ENCODE measurements at regions not wholly inside any gene's neighbourhood (a gene's known extent, or its start where the extent isn't known, plus 50 kb on each side); places are given as distances from the start of the nearest gene placed in this dataset.

DNA sequence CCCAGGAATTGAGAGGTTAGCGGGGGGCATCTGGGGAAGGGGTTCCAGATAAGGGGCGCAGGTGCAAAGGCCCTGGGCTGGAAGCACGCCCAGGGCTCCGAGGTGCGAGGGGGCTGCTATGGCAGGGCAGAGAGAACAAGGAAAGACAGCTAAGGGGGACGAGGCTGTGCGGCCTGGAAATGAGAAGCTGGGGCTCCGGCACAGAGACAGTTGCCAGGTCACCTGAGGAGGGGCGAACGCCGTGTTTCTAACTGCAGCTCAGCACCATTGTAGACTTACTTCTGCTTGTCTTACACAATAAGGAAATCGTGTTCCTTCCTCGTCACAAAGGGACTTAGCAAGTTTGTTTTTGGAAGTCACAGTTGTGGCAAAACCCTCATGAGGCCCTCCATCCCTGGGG is 68.9 kb upstream of the TBXT start:
- H3K4me1 Mint-ChIP-seq, result peaks cover 16% of the 10 kb centered on the region; the same call in 2 of the 3 replicates
- Histone ChIP-seq H3K79me2 (replicated peaks; ENCODE audit: insufficient read depth) (no peaks in the 10 kb centered on the region), H2AFZ (no peak overlapping the region), H3K9me2 (ENCODE audit: insufficient read depth) (no peaks in the 10 kb centered on the region), H3K27me3 (ENCODE audit: insufficient read depth) (no peaks in the 10 kb centered on the region), H3K4me2 (no peak overlapping the region), H3K4me3 (no peak overlapping the region), H3F3A (replicated peaks; ENCODE audit: low read depth) (0 out of 2 replicates have a peak, but pooled peaks cover 3% of the 10 kb centered on the region), H3K4me1 (ENCODE audit: insufficient read depth) (no peaks in the 10 kb centered on the region; the same call in 1 of the 2 replicates), H3K27ac (ENCODE audit: low read depth) (no peak overlapping the region), H3K36me3 (ENCODE audit: insufficient read depth) (no peaks in the 10 kb centered on the region), H4K20me1 (replicated peaks; ENCODE audit: insufficient read depth) (no peaks in the 10 kb centered on the region)
- no peak overlapping the region for H3K4me3 Mint-ChIP-seq
- no peak overlapping the region for H3K27ac Mint-ChIP-seq
- no peaks in the 10 kb centered on the region for H3K36me3 Mint-ChIP-seq (ENCODE audit: low read depth)
- DNase-seq (ENCODE audit: low spot score), result no peak
- peaks cover 2% of the 10 kb centered on the region for H3K27me3 Mint-ChIP-seq (ENCODE audit: insufficient read depth, low read depth, poor library complexity)
- TF ChIP-seq, protein P1, sequence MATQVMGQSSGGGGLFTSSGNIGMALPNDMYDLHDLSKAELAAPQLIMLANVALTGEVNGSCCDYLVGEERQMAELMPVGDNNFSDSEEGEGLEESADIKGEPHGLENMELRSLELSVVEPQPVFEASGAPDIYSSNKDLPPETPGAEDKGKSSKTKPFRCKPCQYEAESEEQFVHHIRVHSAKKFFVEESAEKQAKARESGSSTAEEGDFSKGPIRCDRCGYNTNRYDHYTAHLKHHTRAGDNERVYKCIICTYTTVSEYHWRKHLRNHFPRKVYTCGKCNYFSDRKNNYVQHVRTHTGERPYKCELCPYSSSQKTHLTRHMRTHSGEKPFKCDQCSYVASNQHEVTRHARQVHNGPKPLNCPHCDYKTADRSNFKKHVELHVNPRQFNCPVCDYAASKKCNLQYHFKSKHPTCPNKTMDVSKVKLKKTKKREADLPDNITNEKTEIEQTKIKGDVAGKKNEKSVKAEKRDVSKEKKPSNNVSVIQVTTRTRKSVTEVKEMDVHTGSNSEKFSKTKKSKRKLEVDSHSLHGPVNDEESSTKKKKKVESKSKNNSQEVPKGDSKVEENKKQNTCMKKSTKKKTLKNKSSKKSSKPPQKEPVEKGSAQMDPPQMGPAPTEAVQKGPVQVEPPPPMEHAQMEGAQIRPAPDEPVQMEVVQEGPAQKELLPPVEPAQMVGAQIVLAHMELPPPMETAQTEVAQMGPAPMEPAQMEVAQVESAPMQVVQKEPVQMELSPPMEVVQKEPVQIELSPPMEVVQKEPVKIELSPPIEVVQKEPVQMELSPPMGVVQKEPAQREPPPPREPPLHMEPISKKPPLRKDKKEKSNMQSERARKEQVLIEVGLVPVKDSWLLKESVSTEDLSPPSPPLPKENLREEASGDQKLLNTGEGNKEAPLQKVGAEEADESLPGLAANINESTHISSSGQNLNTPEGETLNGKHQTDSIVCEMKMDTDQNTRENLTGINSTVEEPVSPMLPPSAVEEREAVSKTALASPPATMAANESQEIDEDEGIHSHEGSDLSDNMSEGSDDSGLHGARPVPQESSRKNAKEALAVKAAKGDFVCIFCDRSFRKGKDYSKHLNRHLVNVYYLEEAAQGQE (IDR thresholded peaks at IDR 0.05; ENCODE audit: unreplicated experiment), result no peak
- no peak for ATAC-seq
- no peaks in the 10 kb centered on the region for H3K9me3 Mint-ChIP-seq

DNA sequence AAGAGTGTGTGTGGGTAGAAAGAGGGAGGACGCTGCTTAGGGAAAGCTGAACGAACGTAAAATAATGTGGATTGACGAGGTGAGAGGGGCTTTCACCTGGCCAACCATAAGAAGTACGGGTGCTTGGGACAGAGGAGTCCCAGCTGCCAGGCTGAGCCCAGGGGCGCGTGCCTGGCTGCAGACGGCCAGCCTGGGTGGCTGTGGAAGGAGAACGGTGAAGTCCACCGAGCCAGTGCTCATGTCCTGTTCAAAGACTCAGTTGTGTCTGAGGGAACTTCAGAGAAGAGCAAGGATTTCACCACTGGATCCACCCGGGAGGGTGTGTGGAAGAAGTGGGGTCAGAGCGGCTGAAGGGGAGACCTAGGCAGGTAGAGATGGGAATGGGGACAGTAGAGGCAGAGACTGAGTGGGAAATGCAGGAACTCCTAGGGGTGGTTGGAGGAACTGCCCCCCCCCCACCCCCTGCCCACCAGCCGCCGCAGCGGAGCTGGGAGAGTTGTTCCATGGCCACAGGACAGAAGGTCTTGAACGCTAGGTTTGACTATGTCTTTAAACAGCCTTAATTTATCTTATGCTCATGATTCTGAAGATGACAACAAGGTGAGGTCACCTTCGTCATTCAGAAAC is 68.1 kb upstream of the TBXT start:
- no peaks in the 10 kb centered on the region for H3F3A ChIP-seq (replicated peaks; ENCODE audit: low read depth)
- no peak overlapping the region for H3K4me2 ChIP-seq
- H3K4me1 Mint-ChIP-seq, result peaks cover 10% of the 10 kb centered on the region; the same call in 2 of the 3 replicates
- no peaks in the 10 kb centered on the region for H3K27me3 ChIP-seq (ENCODE audit: insufficient read depth)
- no peak for DNase-seq (ENCODE audit: low spot score)
- H4K20me1 ChIP-seq (replicated peaks; ENCODE audit: insufficient read depth), result no peaks in the 10 kb centered on the region
- H3K27ac Mint-ChIP-seq, result no peak overlapping the region
- no peaks in the 10 kb centered on the region for H3K9me3 Mint-ChIP-seq
- peak; percentile 32; the same call in 2 of the 3 replicates for ATAC-seq
- H3K27ac ChIP-seq (ENCODE audit: low read depth), result no peak overlapping the region
- no peak overlapping the region for H3K4me3 ChIP-seq
- H2AFZ ChIP-seq, result no peak overlapping the region
- H3K4me3 Mint-ChIP-seq, result no peak overlapping the region
- no peaks in the 10 kb centered on the region for H3K4me1 ChIP-seq (ENCODE audit: insufficient read depth)
- H3K36me3 ChIP-seq (ENCODE audit: insufficient read depth), result no peaks in the 10 kb centered on the region
- H3K36me3 Mint-ChIP-seq (ENCODE audit: low read depth), result no peaks in the 10 kb centered on the region
- H3K9me2 ChIP-seq (ENCODE audit: insufficient read depth), result no peaks in the 10 kb centered on the region
- H3K79me2 ChIP-seq (replicated peaks; ENCODE audit: insufficient read depth), result no peaks in the 10 kb centered on the region
- H3K27me3 Mint-ChIP-seq (ENCODE audit: insufficient read depth, low read depth, poor library complexity), result peaks cover 3% of the 10 kb centered on the region
- TF ChIP-seq, protein P2, sequence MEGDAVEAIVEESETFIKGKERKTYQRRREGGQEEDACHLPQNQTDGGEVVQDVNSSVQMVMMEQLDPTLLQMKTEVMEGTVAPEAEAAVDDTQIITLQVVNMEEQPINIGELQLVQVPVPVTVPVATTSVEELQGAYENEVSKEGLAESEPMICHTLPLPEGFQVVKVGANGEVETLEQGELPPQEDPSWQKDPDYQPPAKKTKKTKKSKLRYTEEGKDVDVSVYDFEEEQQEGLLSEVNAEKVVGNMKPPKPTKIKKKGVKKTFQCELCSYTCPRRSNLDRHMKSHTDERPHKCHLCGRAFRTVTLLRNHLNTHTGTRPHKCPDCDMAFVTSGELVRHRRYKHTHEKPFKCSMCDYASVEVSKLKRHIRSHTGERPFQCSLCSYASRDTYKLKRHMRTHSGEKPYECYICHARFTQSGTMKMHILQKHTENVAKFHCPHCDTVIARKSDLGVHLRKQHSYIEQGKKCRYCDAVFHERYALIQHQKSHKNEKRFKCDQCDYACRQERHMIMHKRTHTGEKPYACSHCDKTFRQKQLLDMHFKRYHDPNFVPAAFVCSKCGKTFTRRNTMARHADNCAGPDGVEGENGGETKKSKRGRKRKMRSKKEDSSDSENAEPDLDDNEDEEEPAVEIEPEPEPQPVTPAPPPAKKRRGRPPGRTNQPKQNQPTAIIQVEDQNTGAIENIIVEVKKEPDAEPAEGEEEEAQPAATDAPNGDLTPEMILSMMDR (conservative IDR thresholded peaks at IDR 0.05; ENCODE audit: low read depth in 2 of 2), result no peak
- TF ChIP-seq EZH2 (IDR thresholded peaks at IDR 0.05; ENCODE audit: low read depth, unreplicated experiment) (no peak), JUNB (IDR thresholded peaks at IDR 0.05; ENCODE audit: unreplicated experiment) (no peak), POLR2AphosphoS5 (IDR thresholded peaks at IDR 0.05; ENCODE audit: low read depth) (no peak), STAT1 (IDR thresholded peaks at IDR 0.05; ENCODE audit: unreplicated experiment) (no peak), ZNF114 (CRISPR knock-in tag; IDR thresholded peaks at IDR 0.05) (no peak), NANOG (IDR thresholded peaks at IDR 0.05; ENCODE audit: borderline replicate concordance) (no peak)
- TF ChIP-seq, protein P3, sequence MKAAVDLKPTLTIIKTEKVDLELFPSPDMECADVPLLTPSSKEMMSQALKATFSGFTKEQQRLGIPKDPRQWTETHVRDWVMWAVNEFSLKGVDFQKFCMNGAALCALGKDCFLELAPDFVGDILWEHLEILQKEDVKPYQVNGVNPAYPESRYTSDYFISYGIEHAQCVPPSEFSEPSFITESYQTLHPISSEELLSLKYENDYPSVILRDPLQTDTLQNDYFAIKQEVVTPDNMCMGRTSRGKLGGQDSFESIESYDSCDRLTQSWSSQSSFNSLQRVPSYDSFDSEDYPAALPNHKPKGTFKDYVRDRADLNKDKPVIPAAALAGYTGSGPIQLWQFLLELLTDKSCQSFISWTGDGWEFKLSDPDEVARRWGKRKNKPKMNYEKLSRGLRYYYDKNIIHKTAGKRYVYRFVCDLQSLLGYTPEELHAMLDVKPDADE (IDR thresholded peaks at IDR 0.05), result no peak

Data from GM23338 (cell line).